Erythroblast (primary cell): ENCODE measurements at regions not wholly inside any gene's neighbourhood (a gene's known extent, or its start where the extent isn't known, plus 50 kb on each side); places are given as distances from the start of the nearest gene placed in this dataset.

Experiments
- GATA1 ChIP-seq: IDR thresholded peaks from 2 replicates; pipeline ENCODE4 v1.6.1; 2011; ENCODE audit warnings: low read depth, mild to moderate bottlenecking, control low read depth, low read length, moderate library complexity
- POLR2A ChIP-seq: IDR thresholded peaks from 2 replicates; pipeline ENCODE4 v1.6.1; 2011; ENCODE audit warnings: mild to moderate bottlenecking, low read length

GRCh38 chr7:32275216-32276009 lies 205.2 kb upstream of the PDE1C start:
- TF ChIP-seq POLR2A (no peak), GATA1 (no peak)
